Calu3 (cell line): ENCODE measurements at regions not wholly inside any gene's neighbourhood (a gene's known extent, or its start where the extent isn't known, plus 50 kb on each side); places are given as distances from the start of the nearest gene placed in this dataset.

ENCODE experiments used
- BruUV-seq: library from RNA; stranded (reverse); fragments of 400-500 nt; replicated peaks from 2 replicates; lab custom pipeline; 2021; lab: Mats Ljungman, UMichigan
- CTCF ChIA-PET: fragments of 300-600 bp; sonication (Branson Sonifier 250); formaldehyde crosslinking; loops from one replicate; lab custom pipeline; 2022; ENCODE audit warnings: antibody characterized with exemption; lab: Charles Lee
- DNase-seq: peaks from one replicate; pipeline ENCODE4 v3.0.0; 2022
- H3K27ac Mint-ChIP-seq: one replicate; pipeline ENCODE4 v1.8.0; 2022; ENCODE audit warnings: mixed read lengths; ENCODE audit not compliant: unreplicated experiment
- H3K27me3 Mint-ChIP-seq: one replicate; pipeline ENCODE4 v1.8.0; 2022; ENCODE audit warnings: mixed read lengths; ENCODE audit not compliant: unreplicated experiment
- H3K36me3 Mint-ChIP-seq: one replicate; pipeline ENCODE4 v1.8.0; 2022; ENCODE audit warnings: mild to moderate bottlenecking, moderate library complexity, mixed read lengths; ENCODE audit not compliant: insufficient read depth, unreplicated experiment
- H3K4me1 Mint-ChIP-seq: one replicate; pipeline ENCODE4 v1.8.0; 2022; ENCODE audit warnings: mild to moderate bottlenecking, low read depth, mixed read lengths; ENCODE audit not compliant: unreplicated experiment
- H3K4me3 Mint-ChIP-seq: one replicate; pipeline ENCODE4 v1.8.0; 2022; ENCODE audit warnings: mild to moderate bottlenecking, low read depth, moderate library complexity, mixed read lengths; ENCODE audit not compliant: unreplicated experiment
- H3K9me3 Mint-ChIP-seq: one replicate; pipeline ENCODE4 v1.8.0; 2022; ENCODE audit warnings: low read depth, mixed read lengths; ENCODE audit not compliant: unreplicated experiment
- intact Hi-C: fragments of 100-400 bp; cut with micrococcal nuclease; formaldehyde crosslinking; loops from one replicate; pipeline ENCODE4 v1.10.0; 2022; ENCODE audit not compliant: unreplicated experiment
- TF ChIP-seq, protein P1 (sequence below): fragments of 200-600 bp; IDR thresholded peaks from one replicate; pipeline ENCODE4 v1.8.0; 2022; ENCODE audit warnings: antibody characterized with exemption; ENCODE audit not compliant: unreplicated experiment

DNA sequence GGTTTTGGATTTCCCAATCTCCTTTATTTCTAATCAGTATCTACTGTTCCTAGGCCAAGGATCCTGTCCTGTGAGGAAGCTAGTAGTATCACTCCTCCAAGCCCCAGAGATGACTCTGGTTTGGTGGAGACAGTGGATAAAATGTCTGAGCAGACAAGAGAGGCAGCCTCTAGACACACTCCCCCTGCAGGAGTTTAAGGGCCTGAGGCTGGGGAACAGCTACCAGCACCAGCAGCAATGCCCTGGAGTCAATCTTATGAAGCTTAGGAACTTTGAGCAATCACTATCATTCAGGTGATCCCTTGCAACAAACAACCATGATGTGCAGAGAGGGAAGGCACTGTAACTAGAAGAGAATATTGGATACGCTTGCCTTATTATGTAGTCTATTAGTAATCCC lies 384.7 kb upstream of the ID4 start:
- CTCF ChIA-PET = interaction anchor here (0.6 kb wide), 3 partner anchors 97 to 872 kb away, joined by 3 to 9 read pairs (median 5); no protein-coding TSS in a partner anchor
- no peak for DNase-seq

GRCh38 chr6:19454001-19454720 lies 383.0 kb upstream of the ID4 start:
- no peak for DNase-seq
- Mint-ChIP-seq H3K27me3 (no peaks in the 10 kb centered on the region), H3K4me1 (peaks cover 19% of the 10 kb centered on the region), H3K36me3 (no peaks in the 10 kb centered on the region), H3K9me3 (peaks cover 6% of the 10 kb centered on the region), H3K4me3 (no peak overlapping the region), H3K27ac (no peak overlapping the region)
- CTCF ChIA-PET = no interaction called here
- TF ChIP-seq, protein P1, sequence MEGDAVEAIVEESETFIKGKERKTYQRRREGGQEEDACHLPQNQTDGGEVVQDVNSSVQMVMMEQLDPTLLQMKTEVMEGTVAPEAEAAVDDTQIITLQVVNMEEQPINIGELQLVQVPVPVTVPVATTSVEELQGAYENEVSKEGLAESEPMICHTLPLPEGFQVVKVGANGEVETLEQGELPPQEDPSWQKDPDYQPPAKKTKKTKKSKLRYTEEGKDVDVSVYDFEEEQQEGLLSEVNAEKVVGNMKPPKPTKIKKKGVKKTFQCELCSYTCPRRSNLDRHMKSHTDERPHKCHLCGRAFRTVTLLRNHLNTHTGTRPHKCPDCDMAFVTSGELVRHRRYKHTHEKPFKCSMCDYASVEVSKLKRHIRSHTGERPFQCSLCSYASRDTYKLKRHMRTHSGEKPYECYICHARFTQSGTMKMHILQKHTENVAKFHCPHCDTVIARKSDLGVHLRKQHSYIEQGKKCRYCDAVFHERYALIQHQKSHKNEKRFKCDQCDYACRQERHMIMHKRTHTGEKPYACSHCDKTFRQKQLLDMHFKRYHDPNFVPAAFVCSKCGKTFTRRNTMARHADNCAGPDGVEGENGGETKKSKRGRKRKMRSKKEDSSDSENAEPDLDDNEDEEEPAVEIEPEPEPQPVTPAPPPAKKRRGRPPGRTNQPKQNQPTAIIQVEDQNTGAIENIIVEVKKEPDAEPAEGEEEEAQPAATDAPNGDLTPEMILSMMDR = no peak
- no TSS peak for BruUV-seq
- intact Hi-C loops = no loop called here

More for the DNA sequence above, 384.7 kb upstream of the ID4 start:
- BruUV-seq = no TSS peak
- no peak overlapping the region for H3K27ac Mint-ChIP-seq
- H3K36me3 Mint-ChIP-seq = no peaks in the 10 kb centered on the region
- TF ChIP-seq, protein P1 = peak; percentile 27
- H3K9me3 Mint-ChIP-seq = peaks cover 4% of the 10 kb centered on the region
- no peaks in the 10 kb centered on the region for H3K27me3 Mint-ChIP-seq
- intact Hi-C loops = no loop called here
- H3K4me1 Mint-ChIP-seq = peaks cover 20% of the 10 kb centered on the region
- no peak overlapping the region for H3K4me3 Mint-ChIP-seq

DNA sequence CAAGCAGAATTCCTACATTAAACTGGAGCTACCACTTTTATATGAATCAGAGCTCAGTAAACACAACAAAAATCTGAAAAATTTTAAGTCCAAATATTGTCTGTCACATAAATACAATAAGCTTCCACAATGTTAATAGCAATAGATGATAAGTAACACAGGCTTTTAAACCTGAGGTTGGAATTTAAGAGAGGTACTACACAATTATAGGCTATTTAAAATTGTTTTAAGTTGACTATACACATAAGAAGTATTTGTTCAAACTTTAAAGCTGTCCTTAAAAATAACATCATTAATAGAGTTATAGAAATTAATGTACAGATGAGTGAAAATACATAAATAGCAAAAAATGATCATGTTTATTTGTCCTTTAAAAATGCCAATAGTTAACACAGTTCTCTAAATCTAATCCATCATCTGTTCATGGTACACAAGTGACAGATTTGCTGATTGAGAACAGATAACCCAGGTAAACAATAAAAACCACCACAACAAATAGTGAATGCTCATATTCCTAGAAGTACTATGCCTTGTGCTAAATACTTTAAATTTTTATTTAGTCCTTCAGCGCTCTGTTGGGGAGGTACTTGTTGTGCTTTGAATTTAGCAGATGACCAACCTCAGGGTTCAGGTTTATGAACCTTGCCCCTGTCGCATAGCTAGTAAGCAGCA lies 382.3 kb upstream of the ID4 start:
- Mint-ChIP-seq H3K4me1 (peaks cover 12% of the 10 kb centered on the region), H3K4me3 (no peak overlapping the region), H3K27ac (no peak overlapping the region), H3K9me3 (peaks cover 2% of the 10 kb centered on the region), H3K36me3 (no peaks in the 10 kb centered on the region), H3K27me3 (no peaks in the 10 kb centered on the region)
- TF ChIP-seq, protein P1 = no peak
- no TSS peak for BruUV-seq
- CTCF ChIA-PET = no interaction called here
- intact Hi-C loops = no loop called here
- no peak for DNase-seq

DNA sequence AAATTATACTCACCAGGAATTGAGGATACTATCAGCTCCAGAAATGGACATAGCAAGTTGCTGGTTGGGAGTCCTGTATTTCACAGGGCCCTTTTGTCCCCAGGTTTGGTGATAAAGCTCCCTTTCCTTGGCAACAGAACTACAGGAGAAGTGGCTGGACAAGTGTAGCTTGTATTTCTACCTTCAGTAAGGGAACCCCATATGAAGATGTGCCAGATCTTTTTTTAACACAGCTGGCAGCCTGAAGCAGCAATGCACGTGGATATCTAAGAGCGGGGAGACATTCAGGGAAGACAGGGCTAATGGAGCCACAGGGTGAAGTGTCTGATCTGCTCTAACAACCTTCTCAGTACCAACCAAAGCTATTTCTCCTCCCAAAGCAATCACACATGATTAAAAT lies 373.9 kb upstream of the ID4 start:
- DNase-seq = no peak
- CTCF ChIA-PET = interaction anchor here (0.8 kb wide), 1 partner anchor 15 kb away, joined by 3 read pairs; no protein-coding TSS in a partner anchor
- TF ChIP-seq, protein P1 = no peak
- Mint-ChIP-seq H3K9me3 (peaks cover 2% of the 10 kb centered on the region), H3K4me1 (no peaks in the 10 kb centered on the region), H3K27ac (no peak overlapping the region), H3K27me3 (no peaks in the 10 kb centered on the region), H3K36me3 (no peaks in the 10 kb centered on the region), H3K4me3 (no peak overlapping the region)
- no TSS peak for BruUV-seq
- intact Hi-C loops = loop anchor here (10.0 kb wide), 1 partner anchor 332 kb away; no protein-coding TSS in a partner anchor
